ENCODE measurements at regions not wholly inside any gene's neighbourhood (a gene's known extent, or its start where the extent isn't known, plus 50 kb on each side); places are given as distances from the start of the nearest gene placed in this dataset.

DNA sequence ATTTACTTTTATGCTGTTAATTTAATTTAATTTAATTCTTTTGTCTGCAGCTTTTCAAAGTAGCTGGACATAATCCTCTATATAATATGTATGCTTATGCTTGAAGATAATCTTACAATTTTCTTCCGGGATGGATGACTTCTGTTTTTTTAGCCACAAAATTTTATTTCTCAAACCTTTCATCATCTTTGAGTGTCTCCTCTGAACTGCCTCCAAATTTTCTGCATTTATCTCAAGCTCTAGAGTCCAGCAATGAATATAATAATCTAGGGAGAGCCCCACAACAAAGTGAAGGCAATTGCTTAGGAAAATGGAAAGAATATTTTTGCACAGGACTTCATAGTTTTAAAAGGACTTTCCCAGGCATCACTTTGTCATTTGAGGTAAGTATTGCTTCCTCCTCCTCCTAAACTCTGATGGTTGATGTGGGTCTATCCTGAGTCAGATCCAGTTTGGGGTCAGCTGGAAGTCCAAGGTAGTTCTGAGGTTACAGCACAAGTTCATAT lies 53.7 kb upstream of the FAM3C start:
- Histone ChIP-seq H3K27me3 (ENCODE audit: low read depth) (no peaks in the 10 kb centered on the region), H3K4me1 (no peaks in the 10 kb centered on the region), H3K36me3 (no peaks in the 10 kb centered on the region), H3K4me3 (no peak overlapping the region), H3K9me3 (no peaks in the 10 kb centered on the region), H3K27ac (no peak overlapping the region)
- ATAC-seq (no peak), DNase-seq (no peak)
- TF ChIP-seq CTCF (IDR thresholded peaks at IDR 0.05) = no peak
- intact Hi-C loops (cut with DNase I) = no loop called here

- intact Hi-C loops (cut with DNase I) = no loop called here
Measured at GRCh38 chr7:121449329-121449728, 53.2 kb upstream of the FAM3C start.

DNA sequence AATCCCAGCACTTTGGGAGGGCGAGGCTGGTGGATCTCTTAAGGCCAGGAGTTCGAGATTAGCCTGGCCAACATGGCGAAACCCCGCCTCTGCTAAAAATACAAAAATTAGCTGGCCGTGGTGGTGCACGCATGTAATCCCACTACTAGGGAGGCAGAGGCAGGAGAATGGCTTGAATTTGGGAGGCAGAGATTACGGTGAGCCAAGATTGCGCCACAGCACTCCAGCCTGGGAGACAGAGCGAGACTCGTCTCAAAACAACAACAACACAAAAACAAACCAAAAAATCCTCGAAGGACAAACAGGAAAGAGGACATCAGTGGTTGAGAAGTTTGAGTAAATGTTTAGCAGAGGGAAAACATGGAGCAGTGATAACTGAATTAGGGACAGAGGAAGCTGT lies 52.3 kb upstream of the FAM3C start:
- no peak for TF ChIP-seq CTCF (IDR thresholded peaks at IDR 0.05)
- no peak for ATAC-seq
- intact Hi-C loops (cut with DNase I) = no loop called here
- H3K27me3 ChIP-seq (ENCODE audit: low read depth) = no peaks in the 10 kb centered on the region
- H3K4me1 ChIP-seq = no peaks in the 10 kb centered on the region
- H3K27ac ChIP-seq = peak overlapping the region; percentile 15
- H3K9me3 ChIP-seq = no peaks in the 10 kb centered on the region
- H3K4me3 ChIP-seq = no peak overlapping the region
- H3K36me3 ChIP-seq = no peaks in the 10 kb centered on the region
- no peak for DNase-seq

More at GRCh38 chr7:121449329-121449728, 53.2 kb upstream of the FAM3C start:
- DNase-seq = no peak
- Histone ChIP-seq H3K27me3 (ENCODE audit: low read depth) (no peaks in the 10 kb centered on the region), H3K9me3 (no peaks in the 10 kb centered on the region), H3K36me3 (no peaks in the 10 kb centered on the region), H3K4me3 (no peak overlapping the region), H3K4me1 (no peaks in the 10 kb centered on the region), H3K27ac (no peak overlapping the region)
- TF ChIP-seq CTCF (IDR thresholded peaks at IDR 0.05) = no peak
- no peak for ATAC-seq

- no peaks in the 10 kb centered on the region for H3K9me3 ChIP-seq
- intact Hi-C loops (cut with DNase I) = no loop called here
- no peak for DNase-seq
- no peaks in the 10 kb centered on the region for H3K27me3 ChIP-seq (ENCODE audit: low read depth)
- TF ChIP-seq CTCF (IDR thresholded peaks at IDR 0.05) = no peak
- H3K4me1 ChIP-seq = no peaks in the 10 kb centered on the region
- H3K36me3 ChIP-seq = no peaks in the 10 kb centered on the region
- no peak overlapping the region for H3K4me3 ChIP-seq
- no peak for ATAC-seq
- no peak overlapping the region for H3K27ac ChIP-seq
Measured at GRCh38 chr7:121447911-121448300, 51.8 kb upstream of the FAM3C start.

- ATAC-seq = no peak
- Histone ChIP-seq H3K9me3 (no peaks in the 10 kb centered on the region), H3K4me3 (no peak overlapping the region), H3K36me3 (no peaks in the 10 kb centered on the region), H3K27me3 (ENCODE audit: low read depth) (no peaks in the 10 kb centered on the region), H3K27ac (peak overlapping the region; percentile 25), H3K4me1 (no peaks in the 10 kb centered on the region)
- intact Hi-C loops (cut with DNase I) = no loop called here
- TF ChIP-seq CTCF (IDR thresholded peaks at IDR 0.05) = no peak
- no peak for DNase-seq
Measured at GRCh38 chr7:121447243-121447910, 51.3 kb upstream of the FAM3C start.

Data from lower lobe of right lung (tissue), 2 donors.